ENCODE measurements at regions not wholly inside any gene's neighbourhood (a gene's known extent, or its start where the extent isn't known, plus 50 kb on each side); places are given as distances from the start of the nearest gene placed in this dataset.

DNA sequence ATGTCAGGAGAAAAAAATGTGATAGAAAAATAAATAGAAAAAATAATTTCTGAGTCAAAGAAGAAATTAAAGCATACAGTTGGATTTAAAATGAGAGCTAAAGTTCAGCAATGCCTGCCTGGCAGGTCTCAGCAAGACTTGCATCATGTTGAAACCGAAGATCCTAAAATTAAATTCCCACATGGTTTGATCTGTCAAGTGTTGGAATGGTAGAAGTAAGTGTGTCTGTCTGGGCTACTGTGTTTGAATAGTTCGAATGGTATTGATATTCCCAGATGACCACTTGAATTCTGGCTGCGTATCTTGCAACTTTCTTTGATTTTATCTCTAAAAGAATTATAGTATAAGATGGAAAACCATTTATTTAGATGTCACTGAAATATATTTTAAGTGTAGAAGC is 1349.6 kb downstream of the EPHA7 start:
- Histone ChIP-seq H3K4me3 (ENCODE audit: low read length) (no peak overlapping the region), H3K27me3 (ENCODE audit: insufficient read depth, low read depth, low read length) (no peaks in the 10 kb centered on the region), H3K4me2 (ENCODE audit: low read length) (no peak overlapping the region), H4K20me1 (ENCODE audit: insufficient read depth) (no peaks in the 10 kb centered on the region), H2AFZ (ENCODE audit: low read depth, low read length) (no peak overlapping the region), H3K36me3 (ENCODE audit: insufficient read depth, low read length) (no peaks in the 10 kb centered on the region), H3K9me2 (ENCODE audit: insufficient read depth, low read length) (no peaks in the 10 kb centered on the region), H3K9ac (ENCODE audit: low read length) (no peak overlapping the region), H3K9me3 (ENCODE audit: low read length) (no peaks in the 10 kb centered on the region), H3F3A (ENCODE audit: insufficient read depth, low read length, poor library complexity, severe bottlenecking) (no peaks in the 10 kb centered on the region), H3K27ac (ENCODE audit: low read length) (no peak overlapping the region), H3K79me2 (replicated peaks; ENCODE audit: insufficient read depth, low read length) (no peaks in the 10 kb centered on the region)
- TF ChIP-seq REST (IDR thresholded peaks at IDR 0.05; ENCODE audit: borderline replicate concordance) (no peak), RAD21 (conservative IDR thresholded peaks at IDR 0.05) (no peak), TAF1 (IDR thresholded peaks at IDR 0.05; ENCODE audit: low read depth) (no peak), EZH2 (IDR thresholded peaks at IDR 0.05; ENCODE audit: borderline replicate concordance, insufficient read depth, low read length, poor library complexity, severe bottlenecking) (no peak), CTCF (IDR thresholded peaks at IDR 0.05; ENCODE audit: poor library complexity, severe bottlenecking) (no peak), EP300 (conservative IDR thresholded peaks at IDR 0.05; ENCODE audit: poor library complexity, severe bottlenecking) (no peak), MXI1 (conservative IDR thresholded peaks at IDR 0.05; ENCODE audit: poor library complexity, severe bottlenecking) (no peak), SMC3 (conservative IDR thresholded peaks at IDR 0.05; ENCODE audit: poor library complexity) (no peak), POLR2AphosphoS5 (IDR thresholded peaks at IDR 0.05) (no peak)

- Histone ChIP-seq H2AFZ (ENCODE audit: low read depth, low read length) (no peak overlapping the region), H3K9ac (ENCODE audit: low read length) (no peak overlapping the region)
Observed at GRCh38 chr6:92052513-92052912, 1366.8 kb downstream of the EPHA7 start.

More at GRCh38 chr6:92052513-92052912, 1366.8 kb downstream of the EPHA7 start:
- Histone ChIP-seq H3K4me2 (ENCODE audit: low read length) (no peak overlapping the region), H3K9me2 (ENCODE audit: insufficient read depth, low read length) (no peaks in the 10 kb centered on the region), H3K79me2 (replicated peaks; ENCODE audit: insufficient read depth, low read length) (no peaks in the 10 kb centered on the region), H3K4me3 (ENCODE audit: low read length) (no peak overlapping the region), H3K9me3 (ENCODE audit: low read length) (no peaks in the 10 kb centered on the region), H3K27me3 (ENCODE audit: insufficient read depth, low read depth, low read length) (no peaks in the 10 kb centered on the region), H4K20me1 (ENCODE audit: insufficient read depth) (no peaks in the 10 kb centered on the region), H3K27ac (ENCODE audit: low read length) (no peak overlapping the region), H3F3A (ENCODE audit: insufficient read depth, low read length, poor library complexity, severe bottlenecking) (no peaks in the 10 kb centered on the region), H3K36me3 (ENCODE audit: insufficient read depth, low read length) (no peaks in the 10 kb centered on the region)
- TF ChIP-seq POLR2AphosphoS5 (IDR thresholded peaks at IDR 0.05) (no peak), EZH2 (IDR thresholded peaks at IDR 0.05; ENCODE audit: borderline replicate concordance, insufficient read depth, low read length, poor library complexity, severe bottlenecking) (no peak), TAF1 (IDR thresholded peaks at IDR 0.05; ENCODE audit: low read depth) (no peak), SMC3 (conservative IDR thresholded peaks at IDR 0.05; ENCODE audit: poor library complexity) (no peak), MXI1 (conservative IDR thresholded peaks at IDR 0.05; ENCODE audit: poor library complexity, severe bottlenecking) (no peak), REST (IDR thresholded peaks at IDR 0.05; ENCODE audit: borderline replicate concordance) (no peak), EP300 (conservative IDR thresholded peaks at IDR 0.05; ENCODE audit: poor library complexity, severe bottlenecking) (no peak), RAD21 (conservative IDR thresholded peaks at IDR 0.05) (no peak), CTCF (IDR thresholded peaks at IDR 0.05; ENCODE audit: poor library complexity, severe bottlenecking) (no peak)
